ENCODE measurements at regions not wholly inside any gene's neighbourhood (a gene's known extent, or its start where the extent isn't known, plus 50 kb on each side); places are given as distances from the start of the nearest gene placed in this dataset.

DNA sequence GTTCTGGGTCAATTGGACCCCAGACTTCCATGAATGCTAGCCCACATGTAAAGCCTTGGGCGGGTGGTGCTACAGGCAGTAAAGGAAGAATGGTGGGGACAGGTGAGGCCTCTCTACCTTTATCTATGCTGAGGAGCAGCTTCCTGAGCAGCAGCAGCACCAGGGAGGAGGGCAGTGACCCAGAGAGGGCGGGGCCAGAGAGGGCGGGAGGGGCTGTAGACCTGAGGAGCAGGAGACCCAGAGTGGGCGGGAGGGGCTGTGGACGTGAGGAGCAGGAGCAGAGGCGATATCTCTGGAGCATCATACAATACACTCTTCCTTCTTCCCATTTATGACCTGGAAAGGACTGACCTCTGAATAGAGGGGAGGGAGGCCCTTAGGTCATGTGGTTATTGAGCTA is 165.9 kb downstream of the MTRR start:
- no peak for FAIRE-seq
- TF ChIP-seq, protein P1, sequence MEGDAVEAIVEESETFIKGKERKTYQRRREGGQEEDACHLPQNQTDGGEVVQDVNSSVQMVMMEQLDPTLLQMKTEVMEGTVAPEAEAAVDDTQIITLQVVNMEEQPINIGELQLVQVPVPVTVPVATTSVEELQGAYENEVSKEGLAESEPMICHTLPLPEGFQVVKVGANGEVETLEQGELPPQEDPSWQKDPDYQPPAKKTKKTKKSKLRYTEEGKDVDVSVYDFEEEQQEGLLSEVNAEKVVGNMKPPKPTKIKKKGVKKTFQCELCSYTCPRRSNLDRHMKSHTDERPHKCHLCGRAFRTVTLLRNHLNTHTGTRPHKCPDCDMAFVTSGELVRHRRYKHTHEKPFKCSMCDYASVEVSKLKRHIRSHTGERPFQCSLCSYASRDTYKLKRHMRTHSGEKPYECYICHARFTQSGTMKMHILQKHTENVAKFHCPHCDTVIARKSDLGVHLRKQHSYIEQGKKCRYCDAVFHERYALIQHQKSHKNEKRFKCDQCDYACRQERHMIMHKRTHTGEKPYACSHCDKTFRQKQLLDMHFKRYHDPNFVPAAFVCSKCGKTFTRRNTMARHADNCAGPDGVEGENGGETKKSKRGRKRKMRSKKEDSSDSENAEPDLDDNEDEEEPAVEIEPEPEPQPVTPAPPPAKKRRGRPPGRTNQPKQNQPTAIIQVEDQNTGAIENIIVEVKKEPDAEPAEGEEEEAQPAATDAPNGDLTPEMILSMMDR (IDR thresholded peaks at IDR 0.05; ENCODE audit: insufficient read depth, missing control alignments), result no peak
- no peak for DNase-seq (ENCODE audit: insufficient read length, low spot score)

DNA sequence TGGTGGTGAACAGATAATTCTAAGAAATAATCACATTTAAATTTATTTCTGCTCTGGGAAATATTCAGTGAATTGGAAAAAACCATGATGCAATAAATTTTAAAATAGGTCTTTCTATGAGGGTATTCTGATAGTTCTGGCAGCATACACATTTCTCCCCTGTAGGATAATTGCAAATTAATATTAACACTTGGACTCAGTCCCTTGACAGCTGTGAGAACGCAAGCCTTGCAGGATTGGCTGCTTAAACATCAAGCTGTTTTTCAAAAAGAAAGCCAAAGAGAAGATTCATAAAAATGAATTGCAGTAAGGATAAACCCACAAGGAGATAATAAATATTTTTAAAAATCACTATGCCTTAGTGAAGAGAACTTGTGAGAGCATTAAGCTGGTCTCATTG is 180.0 kb downstream of the MTRR start:
- TF ChIP-seq, protein P1 (IDR thresholded peaks at IDR 0.05; ENCODE audit: insufficient read depth, missing control alignments), result no peak
- DNase-seq (ENCODE audit: insufficient read length, low spot score) (no peak), FAIRE-seq (no peak)

DNA sequence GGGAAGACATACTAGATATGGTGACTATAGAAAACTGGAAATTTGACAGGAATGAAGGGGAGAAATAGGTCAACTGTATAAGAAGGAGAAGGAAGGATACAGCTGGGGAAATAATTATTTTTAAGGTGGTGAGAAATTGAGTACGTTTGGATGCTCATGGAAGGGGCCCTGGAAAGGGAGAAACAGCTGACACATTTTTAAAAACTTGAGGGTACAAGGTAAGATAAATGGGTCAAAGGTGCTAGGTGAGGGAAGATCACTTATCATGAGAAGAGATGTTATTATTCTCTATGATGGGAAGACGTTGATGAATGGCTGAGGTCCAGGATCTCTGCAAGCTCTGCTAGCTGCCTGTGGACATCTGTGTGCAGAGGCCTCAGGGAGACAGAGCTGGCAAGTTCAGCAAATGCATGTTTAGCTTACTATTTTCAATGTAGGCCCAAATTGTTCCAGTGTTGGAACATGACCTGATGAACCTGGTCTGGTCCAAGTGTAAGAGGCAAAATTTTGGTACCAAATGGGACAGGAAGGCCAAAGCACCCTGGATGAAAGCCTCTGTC is 181.7 kb downstream of the MTRR start:
- DNase-seq (ENCODE audit: insufficient read length, low spot score), result no peak
- FAIRE-seq, result no peak
- TF ChIP-seq, protein P1 (IDR thresholded peaks at IDR 0.05; ENCODE audit: insufficient read depth, missing control alignments), result no peak

DNA sequence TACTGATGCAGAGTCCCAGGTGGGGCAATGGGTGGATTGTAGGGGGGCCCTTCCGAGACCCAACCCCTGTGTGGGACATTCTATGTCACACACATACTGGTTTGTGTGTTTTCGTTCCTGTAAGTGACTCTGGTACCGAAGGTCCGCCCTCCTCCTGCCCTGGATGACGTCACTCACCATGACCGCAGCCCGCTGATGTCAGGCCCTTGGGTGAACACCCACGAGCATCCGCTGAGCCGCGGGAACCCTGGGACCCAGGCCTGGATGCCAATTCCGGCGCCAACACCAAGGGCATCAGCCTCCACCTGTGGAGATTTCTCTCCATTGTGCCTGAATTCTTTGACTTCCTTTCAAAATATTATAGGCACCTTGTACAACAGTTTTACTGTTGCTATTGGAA is 184.3 kb downstream of the MTRR start:
- DNase-seq (ENCODE audit: insufficient read length, low spot score), result no peak
- TF ChIP-seq, protein P1 (IDR thresholded peaks at IDR 0.05; ENCODE audit: insufficient read depth, missing control alignments), result no peak
- no peak for FAIRE-seq

GRCh38 chr5:8057769-8058168 is 188.8 kb downstream of the MTRR start:
- no peak for DNase-seq (ENCODE audit: insufficient read length, low spot score)
- no peak for FAIRE-seq
- TF ChIP-seq, protein P1 (IDR thresholded peaks at IDR 0.05; ENCODE audit: insufficient read depth, missing control alignments), result no peak

GRCh38 chr5:8058616-8059190 is 189.8 kb downstream of the MTRR start:
- DNase-seq (ENCODE audit: insufficient read length, low spot score) (no peak), FAIRE-seq (no peak)
- TF ChIP-seq, protein P1 (IDR thresholded peaks at IDR 0.05; ENCODE audit: insufficient read depth, missing control alignments), result no peak

GRCh38 chr5:8059337-8059736 is 190.4 kb downstream of the MTRR start:
- no peak for FAIRE-seq
- DNase-seq (ENCODE audit: insufficient read length, low spot score), result no peak
- TF ChIP-seq, protein P1 (IDR thresholded peaks at IDR 0.05; ENCODE audit: insufficient read depth, missing control alignments), result no peak

Data from D721Med (cell line).